A673 (cell line): ENCODE measurements at regions not wholly inside any gene's neighbourhood (a gene's known extent, or its start where the extent isn't known, plus 50 kb on each side); places are given as distances from the start of the nearest gene placed in this dataset.

ENCODE experiments used
- CTCF ChIP-seq: fragments of 300-800, 200-600 bp; sonication (generic); conservative IDR thresholded peaks from 2 replicates; pipeline ENCODE4 v1.5.1; 2017; ENCODE audit warnings: low read depth, mild to moderate bottlenecking, antibody characterized with exemption, low read length, moderate library complexity, mixed read lengths
- EZH2 ChIP-seq: fragments of 200-600 bp; sonication (generic); IDR thresholded peaks from 2 replicates; pipeline ENCODE4 v1.6.1; 2017; ENCODE audit warnings: borderline replicate concordance, low read depth, mild to moderate bottlenecking, mixed read lengths, antibody characterized with exemption, low read length; ENCODE audit not compliant: poor library complexity, severe bottlenecking

GRCh38 chr5:27700526-27700925 is 662.1 kb upstream of the CDH9 start:
- TF ChIP-seq CTCF (no peak), EZH2 (no peak)
